ENCODE measurements at regions not wholly inside any gene's neighbourhood (a gene's known extent, or its start where the extent isn't known, plus 50 kb on each side); places are given as distances from the start of the nearest gene placed in this dataset.

DNA sequence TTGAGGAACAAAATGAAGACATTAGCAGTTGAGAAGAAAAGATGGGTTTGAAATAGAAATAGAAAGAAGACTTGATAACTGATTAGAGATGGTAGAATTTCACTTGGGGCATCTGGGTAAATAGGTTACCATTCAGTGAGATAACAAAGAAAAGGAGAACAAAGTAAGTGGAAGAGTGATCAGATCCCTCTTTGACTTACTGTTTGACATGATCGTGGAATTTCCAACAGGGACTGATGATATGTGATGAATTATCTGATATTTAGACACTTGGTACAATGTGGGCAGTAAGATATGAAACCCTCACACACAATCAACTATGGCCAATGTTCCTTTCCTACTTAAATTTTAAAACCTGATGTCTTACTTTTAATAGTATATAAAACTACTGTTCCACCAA is 70.1 kb upstream of the STARD4 start:
- no peak for DNase-seq (ENCODE audit: low read depth)

DNA sequence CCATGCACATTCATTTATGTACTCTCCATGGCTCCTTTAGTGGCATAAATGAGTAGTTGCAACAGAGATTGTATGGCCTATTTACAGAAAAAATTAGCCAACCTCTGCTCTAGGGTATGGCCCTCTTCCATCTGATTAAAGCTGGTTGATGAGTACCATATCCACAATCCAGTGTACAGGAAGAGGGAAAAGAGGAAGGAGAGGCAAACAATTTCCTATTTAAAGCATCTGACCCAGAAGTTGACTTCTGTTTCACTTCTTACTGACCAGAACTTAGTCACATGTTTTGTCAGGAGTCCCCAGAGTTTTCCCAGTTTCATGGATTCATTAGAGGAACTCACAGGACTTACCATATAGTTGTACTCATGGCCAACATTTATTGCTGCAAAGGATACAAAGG is 68.6 kb upstream of the STARD4 start:
- DNase-seq (ENCODE audit: low read depth), result no peak

DNA sequence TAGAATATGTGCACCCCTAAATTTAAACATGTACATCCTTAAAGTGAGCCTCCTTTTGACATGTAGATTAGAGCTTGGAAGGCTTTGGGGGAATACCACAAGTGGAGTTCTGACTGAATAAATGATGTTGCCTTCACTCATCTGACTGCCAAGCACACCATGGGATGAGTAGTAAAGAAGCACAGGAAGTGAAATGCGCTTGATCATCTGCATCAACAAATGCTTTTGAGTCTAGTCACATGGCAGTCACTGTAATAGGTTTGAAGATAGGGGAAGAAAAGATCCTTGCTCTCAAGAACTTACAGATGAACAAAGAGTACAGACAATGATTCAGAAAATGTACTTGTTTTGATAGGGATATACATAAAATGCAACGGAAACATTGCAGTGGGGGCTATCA is 62.0 kb upstream of the STARD4 start:
- DNase-seq (ENCODE audit: low read depth), result no peak

DNA sequence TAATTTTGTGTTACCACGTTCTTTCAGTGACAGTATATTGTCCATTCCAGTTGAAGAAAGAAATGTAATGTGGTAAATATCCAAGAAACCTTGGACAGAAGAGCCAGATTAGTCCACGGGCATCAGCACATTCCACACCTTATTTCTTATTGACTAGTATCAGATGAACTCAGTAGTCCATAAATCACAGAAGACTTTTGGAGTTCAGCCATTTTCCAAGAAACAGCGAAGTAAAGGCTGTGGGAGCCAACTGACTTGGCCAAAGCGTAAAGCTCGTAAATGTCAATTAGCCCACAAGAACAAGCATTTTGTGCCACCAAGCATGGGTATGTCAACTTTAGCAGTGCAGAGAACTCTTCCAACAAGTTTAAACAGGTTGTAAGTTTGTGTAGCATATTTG is 60.2 kb upstream of the STARD4 start:
- no peak for DNase-seq (ENCODE audit: low read depth)

DNA sequence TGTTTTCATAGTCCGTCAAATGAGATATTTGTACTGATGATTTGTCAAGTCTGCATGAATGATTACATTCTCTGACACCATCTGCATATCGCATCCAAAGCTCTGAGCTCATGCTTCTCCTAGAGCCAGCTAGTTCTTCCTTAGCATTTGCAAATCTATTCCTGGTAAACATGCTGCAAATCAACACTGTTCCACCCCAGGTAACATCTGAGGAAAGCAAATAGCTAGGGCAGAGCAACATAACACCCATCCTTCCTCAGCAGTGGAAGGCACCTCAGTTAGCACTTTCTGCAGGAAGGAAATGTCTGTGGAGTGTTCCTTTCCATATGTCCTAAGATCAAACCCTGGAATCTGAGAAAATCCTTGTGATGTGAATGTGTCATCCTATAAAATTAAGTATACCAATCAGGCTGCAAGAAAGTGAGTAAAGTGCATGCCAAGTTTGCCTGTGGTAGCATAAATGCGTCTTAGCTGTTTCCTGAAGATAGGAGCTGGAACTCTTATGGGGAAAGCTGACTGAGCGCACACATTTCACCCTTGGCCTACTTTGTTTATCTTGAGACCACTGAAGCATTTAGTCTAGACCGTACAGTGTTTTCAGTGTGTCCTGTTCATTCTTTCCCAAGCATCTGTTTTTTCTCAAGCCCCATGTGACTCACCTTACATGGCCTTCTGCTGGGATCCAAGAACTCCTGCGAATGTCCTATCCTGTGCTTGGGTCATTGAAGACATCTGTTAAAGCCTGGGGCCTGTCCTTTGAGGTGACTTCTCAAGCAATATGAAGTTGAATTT is 50.9 kb upstream of the STARD4 start:
- no peak for DNase-seq (ENCODE audit: low read depth)

DNA sequence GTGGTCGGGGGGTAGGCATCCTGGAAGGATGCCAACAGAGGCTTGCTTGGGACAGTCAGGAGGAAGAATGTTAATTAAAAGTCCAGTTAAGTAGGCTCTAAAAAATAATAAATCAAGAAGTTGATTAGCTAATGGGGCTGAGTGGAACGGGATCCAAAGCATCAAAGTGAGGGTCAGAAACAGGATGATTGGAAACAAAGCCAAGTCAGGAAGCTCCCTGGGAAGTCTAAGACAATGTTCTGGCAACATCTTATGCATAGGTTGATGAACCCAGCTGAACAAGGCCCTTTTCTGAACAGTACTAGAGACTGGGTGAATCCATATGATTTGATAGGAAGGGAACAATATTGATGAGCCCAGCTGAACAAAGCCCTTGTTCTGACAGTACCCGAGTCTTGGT is 50.2 kb upstream of the STARD4 start:
- DNase-seq (ENCODE audit: low read depth), result no peak
